ENCODE measurements at regions not wholly inside any gene's neighbourhood (a gene's known extent, or its start where the extent isn't known, plus 50 kb on each side); places are given as distances from the start of the nearest gene placed in this dataset.

- TF ChIP-seq JUND (IDR thresholded peaks at IDR 0.05; ENCODE audit: low read depth) = no peak
- in situ Hi-C loops (cut with HindIII; ENCODE audit: low pct_unique_long_range_greater_than_20kb, low sequenced_read_pairs) = no loop called here
These were observed 67.5 kb downstream of the PRR32 start for GRCh38 chrX:126886997-126887396.

GRCh38 chrX:126900937-126901336 is 81.4 kb downstream of the PRR32 start:
- no peak for TF ChIP-seq JUND (IDR thresholded peaks at IDR 0.05; ENCODE audit: low read depth)
- no peak for DNase-seq (ENCODE audit: low read depth in 1 of 2, low spot score in 1 of 2)
- in situ Hi-C loops (cut with HindIII; ENCODE audit: low pct_unique_long_range_greater_than_20kb, low sequenced_read_pairs) = no loop called here

More at GRCh38 chrX:126886997-126887396, 67.5 kb downstream of the PRR32 start:
- no peak for DNase-seq (ENCODE audit: low read depth in 1 of 2, low spot score in 1 of 2)

- no peak for TF ChIP-seq JUND (IDR thresholded peaks at IDR 0.05; ENCODE audit: low read depth)
- no peak for DNase-seq (ENCODE audit: low read depth in 1 of 2, low spot score in 1 of 2)
- in situ Hi-C loops (cut with HindIII; ENCODE audit: low pct_unique_long_range_greater_than_20kb, low sequenced_read_pairs) = no loop called here
These were observed 109.5 kb downstream of the PRR32 start for GRCh38 chrX:126929071-126929470.

- DNase-seq (ENCODE audit: low read depth in 1 of 2, low spot score in 1 of 2) = no peak
- TF ChIP-seq JUND (IDR thresholded peaks at IDR 0.05; ENCODE audit: low read depth) = no peak
- in situ Hi-C loops (cut with HindIII; ENCODE audit: low pct_unique_long_range_greater_than_20kb, low sequenced_read_pairs) = no loop called here
These were observed 147.7 kb downstream of the PRR32 start for GRCh38 chrX:126967225-126967624.

GRCh38 chrX:126982158-126982557 is 162.6 kb downstream of the PRR32 start:
- TF ChIP-seq JUND (IDR thresholded peaks at IDR 0.05; ENCODE audit: low read depth) = no peak
- in situ Hi-C loops (cut with HindIII; ENCODE audit: low pct_unique_long_range_greater_than_20kb, low sequenced_read_pairs) = no loop called here
- DNase-seq (ENCODE audit: low read depth in 1 of 2, low spot score in 1 of 2) = no peak

- no peak for TF ChIP-seq JUND (IDR thresholded peaks at IDR 0.05; ENCODE audit: low read depth)
- DNase-seq (ENCODE audit: low read depth in 1 of 2, low spot score in 1 of 2) = no peak
- in situ Hi-C loops (cut with HindIII; ENCODE audit: low pct_unique_long_range_greater_than_20kb, low sequenced_read_pairs) = no loop called here
These were observed 165.5 kb downstream of the PRR32 start for GRCh38 chrX:126985027-126985426.

GRCh38 chrX:126985981-126986380 is 166.5 kb downstream of the PRR32 start:
- TF ChIP-seq JUND (IDR thresholded peaks at IDR 0.05; ENCODE audit: low read depth) = no peak
- DNase-seq (ENCODE audit: low read depth in 1 of 2, low spot score in 1 of 2) = no peak
- in situ Hi-C loops (cut with HindIII; ENCODE audit: low pct_unique_long_range_greater_than_20kb, low sequenced_read_pairs) = no loop called here

- no peak for TF ChIP-seq JUND (IDR thresholded peaks at IDR 0.05; ENCODE audit: low read depth)
These were observed 174.6 kb downstream of the PRR32 start for GRCh38 chrX:126994032-126994600.

GRCh38 chrX:127011629-127012028 is 192.1 kb downstream of the PRR32 start:
- DNase-seq (ENCODE audit: low read depth in 1 of 2, low spot score in 1 of 2) = no peak
- in situ Hi-C loops (cut with HindIII; ENCODE audit: low pct_unique_long_range_greater_than_20kb, low sequenced_read_pairs) = no loop called here
- TF ChIP-seq JUND (IDR thresholded peaks at IDR 0.05; ENCODE audit: low read depth) = no peak

More at GRCh38 chrX:126994032-126994600, 174.6 kb downstream of the PRR32 start:
- in situ Hi-C loops (cut with HindIII; ENCODE audit: low pct_unique_long_range_greater_than_20kb, low sequenced_read_pairs) = no loop called here
- DNase-seq (ENCODE audit: low read depth in 1 of 2, low spot score in 1 of 2) = no peak

GRCh38 chrX:127025013-127025412 is 205.5 kb downstream of the PRR32 start:
- in situ Hi-C loops (cut with HindIII; ENCODE audit: low pct_unique_long_range_greater_than_20kb, low sequenced_read_pairs) = no loop called here

GRCh38 chrX:127030016-127030748 is 210.7 kb downstream of the PRR32 start:
- TF ChIP-seq JUND (IDR thresholded peaks at IDR 0.05; ENCODE audit: low read depth) = no peak
- no peak for DNase-seq (ENCODE audit: low read depth in 1 of 2, low spot score in 1 of 2)
- in situ Hi-C loops (cut with HindIII; ENCODE audit: low pct_unique_long_range_greater_than_20kb, low sequenced_read_pairs) = no loop called here

More at GRCh38 chrX:127025013-127025412, 205.5 kb downstream of the PRR32 start:
- TF ChIP-seq JUND (IDR thresholded peaks at IDR 0.05; ENCODE audit: low read depth) = no peak
- no peak for DNase-seq (ENCODE audit: low read depth in 1 of 2, low spot score in 1 of 2)

- no peak for TF ChIP-seq JUND (IDR thresholded peaks at IDR 0.05; ENCODE audit: low read depth)
- in situ Hi-C loops (cut with HindIII; ENCODE audit: low pct_unique_long_range_greater_than_20kb, low sequenced_read_pairs) = no loop called here
- DNase-seq (ENCODE audit: low read depth in 1 of 2, low spot score in 1 of 2) = no peak
These were observed 217.6 kb downstream of the PRR32 start for GRCh38 chrX:127037159-127037558.

- DNase-seq (ENCODE audit: low read depth in 1 of 2, low spot score in 1 of 2) = peak in 1 of 2 experiments; percentile 9
- in situ Hi-C loops (cut with HindIII; ENCODE audit: low pct_unique_long_range_greater_than_20kb, low sequenced_read_pairs) = no loop called here
- no peak for TF ChIP-seq JUND (IDR thresholded peaks at IDR 0.05; ENCODE audit: low read depth)
These were observed 218.5 kb downstream of the PRR32 start for GRCh38 chrX:127038065-127038464.

All from T47D (cell line).